ENCODE measurements at regions not wholly inside any gene's neighbourhood (a gene's known extent, or its start where the extent isn't known, plus 50 kb on each side); places are given as distances from the start of the nearest gene placed in this dataset.
"Not testable (repeated sequence)": the region's sequence is repeated elsewhere in the genome, so short reads cannot be mapped to it uniquely, and the experiment has no call there.

DNA sequence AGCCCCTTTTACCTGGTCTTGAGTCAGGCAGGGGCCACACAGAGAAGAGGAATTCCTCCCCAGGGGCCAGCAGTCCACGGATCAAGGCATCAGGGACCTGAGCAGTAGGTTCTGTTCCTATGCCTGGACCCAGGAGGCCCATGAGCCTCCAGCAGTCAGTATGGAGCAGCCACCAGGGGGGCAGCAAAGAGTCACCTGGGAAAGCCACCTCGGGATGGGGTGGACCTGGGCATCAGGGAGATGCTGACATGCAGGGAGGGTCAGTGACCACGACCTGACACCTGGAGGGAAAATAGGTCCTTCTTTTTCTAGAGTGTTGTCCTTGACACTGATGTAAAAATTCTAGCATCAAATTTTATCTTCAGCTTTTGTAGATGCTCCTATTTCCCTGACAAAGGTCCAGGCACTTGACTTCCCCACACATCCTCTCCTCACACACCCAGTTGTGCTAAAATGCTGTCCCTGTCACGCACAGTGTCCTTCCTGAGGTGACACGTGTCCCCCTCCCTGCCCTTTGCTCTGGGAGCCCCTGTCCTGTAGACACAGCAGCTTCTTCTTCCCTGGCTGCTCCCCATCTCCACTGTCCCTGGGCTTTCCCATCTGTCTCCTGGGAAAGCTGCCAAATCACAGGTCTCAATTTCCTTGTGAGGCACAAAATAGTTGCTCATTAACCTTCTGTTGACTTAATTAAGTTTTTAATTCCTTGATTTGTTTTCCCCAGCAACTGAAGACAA is 70.0 kb upstream of the IGLL5 start:
- DNase-seq (ENCODE audit: extremely low read depth, low read depth, low spot score), result no peak

DNA sequence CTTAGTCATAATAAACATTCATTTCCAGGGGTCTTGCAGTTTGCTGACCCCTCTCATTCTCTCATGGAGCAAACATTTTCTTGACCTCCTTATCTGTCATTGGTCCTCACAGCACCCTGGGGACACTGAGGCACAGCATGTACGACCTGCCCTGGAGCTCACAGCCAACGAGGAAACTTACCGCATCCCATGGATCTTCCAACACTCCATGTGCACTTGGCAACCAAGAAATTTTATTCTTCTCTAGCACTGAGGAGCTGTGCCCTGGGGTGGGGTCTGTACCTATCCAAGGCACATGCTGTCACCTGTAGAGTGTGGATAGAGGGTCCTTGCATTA is 69.4 kb upstream of the IGLL5 start:
- no peak for DNase-seq (ENCODE audit: extremely low read depth, low read depth, low spot score)

DNA sequence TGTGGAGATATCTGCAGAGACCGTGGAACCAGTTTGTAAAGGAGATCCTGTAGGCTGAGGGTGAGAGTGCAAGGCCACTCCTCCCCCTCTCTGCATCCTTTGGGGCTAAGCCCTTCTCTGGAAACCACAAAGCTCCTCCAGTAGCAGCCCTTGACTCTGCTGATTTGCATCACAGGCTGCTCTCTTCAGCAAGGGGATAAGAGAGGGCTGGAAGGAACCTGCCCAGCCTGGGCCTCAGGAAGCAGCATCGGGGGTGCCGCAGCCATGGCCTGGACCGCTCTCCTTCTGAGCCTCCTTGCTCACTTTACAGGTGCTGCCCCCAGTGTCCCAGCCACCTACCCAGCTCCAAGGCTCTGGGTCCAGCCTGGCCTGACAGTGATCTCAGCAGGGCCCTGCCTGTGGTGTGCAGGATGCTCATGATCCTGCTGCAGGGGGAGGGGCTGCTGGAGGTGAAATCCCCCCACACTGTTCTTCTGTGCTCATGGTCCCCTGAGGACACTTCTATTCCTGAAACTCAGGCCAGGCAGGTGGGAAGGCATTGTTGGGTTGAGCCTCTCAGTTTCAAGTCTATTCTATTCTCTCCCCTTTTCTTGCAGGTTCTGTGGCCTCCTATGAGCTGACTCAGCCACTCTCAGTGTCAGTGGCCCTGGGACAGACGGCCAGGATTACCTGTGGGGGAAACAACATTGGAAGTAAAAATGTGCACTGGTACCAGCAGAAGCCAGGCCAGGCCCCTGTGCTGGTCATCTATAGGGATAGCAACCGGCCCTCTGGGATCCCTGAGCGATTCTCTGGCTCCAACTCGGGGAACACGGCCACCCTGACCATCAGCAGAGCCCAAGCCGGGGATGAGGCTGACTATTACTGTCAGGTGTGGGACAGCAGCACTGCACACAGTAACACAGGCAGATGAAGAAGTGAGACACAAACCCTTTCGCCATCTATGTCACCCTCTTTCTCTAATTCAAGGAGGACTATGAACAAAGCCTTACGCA is 68.5 kb upstream of the IGLL5 start:
- no peak for DNase-seq (ENCODE audit: extremely low read depth, low read depth, low spot score)

DNA sequence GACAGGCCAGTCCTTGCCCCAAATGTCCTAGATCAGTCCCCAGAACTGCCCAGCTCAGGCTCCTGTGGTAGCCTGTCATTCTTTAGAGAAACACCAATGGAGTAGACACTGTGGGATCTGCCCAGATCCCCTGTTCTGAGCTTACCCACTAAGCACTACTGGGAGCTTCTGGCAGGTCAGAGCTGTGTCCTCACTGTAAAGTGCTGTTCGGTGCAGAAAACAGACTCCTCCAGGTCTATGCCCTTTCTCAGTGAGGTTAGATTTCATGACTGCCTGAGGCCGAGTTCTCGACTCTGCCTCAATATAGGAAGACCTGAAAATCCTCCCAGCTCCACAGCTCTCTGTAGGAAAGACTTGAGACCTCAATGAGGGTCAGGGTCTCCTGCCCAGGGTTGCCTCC is 67.5 kb upstream of the IGLL5 start:
- DNase-seq (ENCODE audit: extremely low read depth, low read depth, low spot score), result no peak

DNA sequence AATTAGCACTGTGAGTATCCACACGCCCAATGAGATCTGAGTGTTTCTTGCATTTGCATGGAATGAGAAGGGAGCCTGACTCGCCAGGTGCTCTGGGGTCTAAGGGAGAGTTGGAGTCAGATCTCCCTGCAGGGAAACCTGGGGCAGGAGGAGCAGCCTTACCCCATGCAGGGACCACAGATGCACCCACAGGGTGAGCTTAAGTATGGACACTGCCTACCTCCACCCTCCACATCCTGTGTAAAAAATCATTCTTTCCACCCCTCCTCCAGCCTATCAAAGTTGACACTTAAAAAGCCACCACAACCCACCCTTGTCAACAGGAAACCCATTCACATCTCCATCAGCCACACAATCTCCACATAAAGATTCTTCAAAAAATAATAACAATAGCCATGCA is 67.0 kb upstream of the IGLL5 start:
- DNase-seq (ENCODE audit: extremely low read depth, low read depth, low spot score), result no peak

DNA sequence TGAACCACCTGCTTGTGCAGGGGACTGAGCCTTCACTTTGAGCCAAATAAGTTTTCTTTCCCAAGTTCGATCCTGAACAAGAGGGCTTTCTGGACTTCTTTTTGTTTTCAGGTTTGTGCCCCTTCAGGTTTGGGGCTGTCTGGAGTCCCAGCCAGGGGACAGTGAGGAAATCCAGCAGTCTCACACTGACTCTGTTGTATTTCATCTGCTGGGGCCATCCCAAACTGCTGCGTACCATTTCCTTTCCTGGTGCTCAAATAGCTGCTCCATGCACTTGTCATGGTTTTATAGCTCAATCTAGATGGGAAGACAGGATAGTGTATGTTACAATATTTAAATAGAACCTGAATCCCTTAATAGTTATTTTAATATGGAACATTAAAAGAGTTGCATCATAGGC is 66.3 kb upstream of the IGLL5 start:
- DNase-seq (ENCODE audit: extremely low read depth, low read depth, low spot score), result no peak

DNA sequence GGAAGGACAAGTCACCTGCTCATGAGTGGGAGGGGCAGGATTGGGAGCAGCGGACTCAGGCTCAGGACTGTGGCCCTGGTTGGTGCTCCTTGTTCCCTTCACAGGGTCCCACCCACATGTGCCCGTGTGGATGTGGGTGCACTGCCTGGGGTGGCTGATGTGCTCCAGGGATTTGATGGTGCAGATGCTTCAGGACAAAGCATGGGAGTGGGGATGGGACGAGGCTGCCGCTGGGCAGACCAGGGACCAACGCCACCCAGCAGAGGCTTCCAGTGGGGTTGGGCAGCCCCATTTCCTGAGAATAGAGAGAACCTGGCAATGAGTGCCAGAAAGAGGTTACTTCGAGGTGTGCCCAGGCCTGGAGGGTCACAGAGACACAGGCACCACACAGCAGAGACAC is 65.5 kb upstream of the IGLL5 start:
- DNase-seq (ENCODE audit: extremely low read depth, low read depth, low spot score), result no peak

DNA sequence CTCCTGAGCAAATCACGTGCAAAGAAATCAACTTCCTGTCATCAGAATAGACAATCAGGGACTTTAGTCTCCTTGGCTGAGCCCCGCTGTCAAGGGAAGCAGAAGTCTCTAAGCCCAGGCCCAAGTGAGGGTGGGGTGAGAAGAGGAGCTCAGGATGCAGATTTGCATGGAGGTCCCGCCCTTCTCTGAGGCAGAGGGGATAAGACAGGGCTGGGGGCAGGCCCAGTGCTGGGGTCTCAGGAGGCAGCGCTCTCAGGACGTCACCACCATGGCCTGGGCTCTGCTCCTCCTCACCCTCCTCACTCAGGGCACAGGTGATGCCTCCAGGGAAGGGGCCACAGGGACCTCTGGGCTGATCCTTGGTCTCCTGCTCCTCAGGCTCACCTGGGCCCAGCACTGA is 65.1 kb upstream of the IGLL5 start:
- not testable (repeated sequence) for DNase-seq (ENCODE audit: extremely low read depth, low read depth, low spot score)

DNA sequence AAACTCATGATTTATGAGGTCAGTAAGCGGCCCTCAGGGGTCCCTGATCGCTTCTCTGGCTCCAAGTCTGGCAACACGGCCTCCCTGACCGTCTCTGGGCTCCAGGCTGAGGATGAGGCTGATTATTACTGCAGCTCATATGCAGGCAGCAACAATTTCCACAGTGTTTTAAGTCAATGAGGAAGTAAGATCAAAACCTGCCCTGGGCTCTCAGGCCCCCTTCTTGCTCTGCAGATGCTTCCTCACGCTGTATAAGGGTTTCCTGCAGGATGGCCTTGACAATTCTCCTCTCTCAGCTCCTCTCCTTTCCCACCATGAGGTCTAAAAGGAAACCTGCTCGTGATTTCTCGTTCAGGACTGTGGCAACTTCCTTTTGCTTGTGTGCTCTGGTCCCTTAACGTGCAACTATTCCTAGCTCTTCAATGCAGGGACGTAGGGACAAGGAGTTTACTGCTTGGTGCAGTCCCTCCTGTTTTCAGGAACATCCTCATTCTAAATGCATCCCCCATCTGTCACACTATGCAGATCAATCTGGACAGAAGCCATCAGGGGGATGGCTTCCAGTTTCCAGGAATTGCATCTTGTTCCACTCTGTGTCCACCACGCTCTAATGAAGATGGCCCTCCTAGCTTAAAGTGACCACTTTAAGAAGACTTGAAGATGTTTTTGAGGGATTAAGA is 64.3 kb upstream of the IGLL5 start:
- DNase-seq (ENCODE audit: extremely low read depth, low read depth, low spot score), result no peak

DNA sequence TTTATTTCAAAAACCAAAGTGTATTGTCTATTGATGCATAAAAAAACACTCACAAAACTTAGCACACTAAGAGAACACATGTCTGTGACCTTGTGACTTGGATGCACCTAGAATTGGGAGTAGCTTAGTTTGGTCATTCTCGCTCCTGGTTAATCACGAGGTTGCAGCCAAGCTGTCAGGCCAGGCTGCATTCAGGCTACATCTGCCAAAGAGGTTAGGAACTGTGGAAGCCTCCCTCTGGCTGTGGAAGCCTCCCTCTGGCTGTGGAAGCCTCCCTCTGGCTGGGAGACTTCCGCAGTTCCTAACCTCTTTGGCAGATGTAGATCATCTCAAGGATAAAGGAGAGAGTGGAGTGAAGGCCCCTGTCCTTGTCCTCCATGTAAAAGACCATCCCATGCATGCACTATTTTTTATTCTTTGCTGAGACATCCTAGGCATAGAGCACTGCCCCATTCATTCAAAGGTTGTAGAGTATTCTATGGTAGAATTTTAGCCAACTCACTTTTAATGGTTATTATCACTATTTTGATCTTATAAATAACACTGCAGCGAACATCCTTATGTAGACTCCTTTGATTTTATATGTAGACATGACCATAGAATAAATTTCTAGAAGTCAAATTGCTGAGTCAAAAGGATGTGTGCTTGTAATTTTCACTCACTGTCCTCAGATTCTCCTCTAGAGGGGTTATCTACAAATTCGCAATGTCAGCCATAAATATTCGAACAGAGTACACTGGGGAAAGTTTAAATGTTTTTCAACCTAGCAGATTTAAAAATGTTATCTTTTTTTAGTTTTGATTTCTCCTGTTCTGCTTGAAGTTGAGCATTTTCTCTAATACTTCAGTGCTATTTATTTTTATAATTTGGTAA is 63.0 kb upstream of the IGLL5 start:
- DNase-seq (ENCODE audit: extremely low read depth, low read depth, low spot score), result no peak

DNA sequence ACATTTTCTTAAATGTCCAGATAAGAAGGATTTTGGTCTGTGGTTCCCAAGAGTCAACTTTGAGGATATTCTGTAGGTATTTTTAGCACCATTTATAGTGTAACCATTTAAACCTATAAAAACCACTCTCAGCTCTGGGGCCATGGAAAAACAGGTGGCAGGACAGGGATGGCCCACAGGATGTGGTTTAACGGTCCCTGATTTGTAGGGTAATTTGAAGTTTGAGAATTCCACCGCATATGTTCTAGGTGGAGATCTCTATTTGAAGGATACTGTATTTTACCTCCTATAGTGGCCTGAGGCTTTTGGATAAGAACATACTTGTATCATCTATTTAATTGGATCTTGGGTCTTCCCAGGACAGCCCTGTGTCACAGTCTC is 62.4 kb upstream of the IGLL5 start:
- no peak for DNase-seq (ENCODE audit: extremely low read depth, low read depth, low spot score)

DNA sequence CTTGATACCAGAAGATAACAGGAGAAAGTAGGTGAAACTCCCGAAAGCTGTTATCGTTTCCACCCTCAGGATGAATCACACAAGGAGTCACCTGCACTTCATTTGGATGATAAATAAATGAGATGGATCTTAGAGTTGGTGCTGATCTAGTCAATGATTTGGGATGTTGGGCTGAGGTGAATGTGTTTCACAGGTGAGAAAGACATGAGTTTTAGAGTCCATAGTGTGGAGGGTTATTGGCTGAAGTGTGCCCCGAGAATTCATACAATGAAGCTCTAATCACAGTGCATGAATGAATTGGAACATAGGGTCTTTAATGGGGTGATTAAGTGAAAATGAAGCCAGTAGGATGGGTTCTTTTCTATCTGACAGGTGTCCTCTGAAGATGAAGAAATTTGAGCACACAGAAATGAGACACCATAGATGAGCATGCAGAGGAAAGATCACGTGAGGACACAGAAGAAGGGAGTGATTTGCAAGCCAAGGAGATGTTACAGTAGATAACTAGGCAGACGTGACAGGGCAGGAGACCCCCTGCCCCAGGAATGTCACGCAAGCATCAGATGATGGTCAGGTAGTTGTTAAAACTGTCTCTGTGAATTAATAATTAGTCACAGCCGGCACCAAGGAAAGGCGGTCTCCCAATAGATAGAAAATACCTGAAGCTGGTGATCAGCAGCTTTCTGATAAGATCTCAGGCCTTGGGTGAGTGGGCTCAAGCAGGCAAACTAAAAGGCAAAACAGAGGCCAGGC is 60.3 kb upstream of the IGLL5 start:
- DNase-seq (ENCODE audit: extremely low read depth, low read depth, low spot score), result no peak

DNA sequence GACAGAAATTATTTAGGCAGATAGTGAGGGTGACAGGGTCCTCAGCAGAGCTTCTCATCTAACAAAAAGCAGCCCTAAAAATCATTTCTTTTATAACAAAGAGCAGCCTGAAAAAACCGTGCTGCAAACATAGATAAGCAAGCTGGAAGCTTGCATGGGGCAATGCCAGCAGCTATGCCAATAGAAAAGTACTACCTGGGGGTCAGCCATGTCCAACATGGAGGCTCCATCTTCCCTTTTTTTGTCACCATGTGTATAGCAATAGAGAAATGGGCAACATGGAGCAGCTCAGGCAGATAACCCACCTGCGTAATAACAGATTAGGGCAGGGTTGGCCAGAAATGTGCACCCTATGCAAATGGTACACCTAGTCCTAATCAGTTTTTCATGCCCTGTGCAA is 57.4 kb upstream of the IGLL5 start:
- DNase-seq (ENCODE audit: extremely low read depth, low read depth, low spot score), result no peak

DNA sequence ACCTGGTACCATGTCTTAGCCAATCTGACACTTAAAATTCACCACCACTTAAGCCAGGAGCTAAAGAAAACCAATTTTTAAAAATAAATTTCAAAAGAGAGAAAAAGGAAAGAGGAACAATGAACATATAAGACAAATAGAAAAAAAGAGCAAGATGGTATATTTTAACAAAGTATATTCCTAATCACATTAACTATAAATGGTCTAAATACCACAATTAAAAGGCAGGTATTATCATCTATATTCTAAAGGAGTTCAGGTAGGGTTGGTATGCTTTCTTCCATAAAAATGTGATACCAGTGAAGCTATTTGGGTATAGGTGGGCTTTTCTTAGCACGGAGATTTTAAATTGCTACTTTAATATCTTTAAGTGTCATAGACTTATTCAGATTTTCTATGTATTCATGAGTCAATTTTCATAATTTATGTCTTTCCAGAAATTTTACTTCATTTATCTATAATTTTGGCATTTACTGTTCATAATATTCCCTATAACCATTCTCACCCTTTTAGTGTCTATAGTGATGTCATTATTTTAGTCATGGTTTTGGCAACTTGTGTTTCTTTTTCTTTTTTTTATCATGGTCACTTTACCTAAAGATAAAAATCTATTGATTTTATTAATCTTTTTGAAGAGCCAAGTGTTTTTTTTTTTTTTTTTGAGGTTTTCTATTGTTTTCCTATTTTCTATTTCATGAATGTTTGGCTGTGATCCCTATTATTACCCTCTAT is 56.5 kb upstream of the IGLL5 start:
- DNase-seq (ENCODE audit: extremely low read depth, low read depth, low spot score), result no peak

DNA sequence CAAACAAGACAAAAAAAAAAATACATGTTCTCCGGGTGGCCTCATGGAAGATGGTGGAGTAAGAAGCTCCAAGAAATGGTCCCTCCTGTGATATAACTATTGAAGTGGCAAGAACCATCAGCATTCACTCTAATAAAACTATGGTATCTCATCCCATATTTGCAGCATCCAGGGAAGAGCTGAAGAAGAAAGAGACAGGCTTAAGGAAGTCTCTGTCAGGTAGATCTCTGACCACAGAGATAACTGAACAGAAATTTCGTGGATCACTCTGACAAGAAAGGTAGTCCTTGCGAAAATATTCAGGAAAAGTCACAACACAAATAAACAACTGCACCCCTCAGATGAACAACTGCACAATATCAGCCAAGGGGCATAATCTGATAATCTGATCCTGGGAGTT is 54.6 kb upstream of the IGLL5 start:
- no peak for DNase-seq (ENCODE audit: extremely low read depth, low read depth, low spot score)

DNA sequence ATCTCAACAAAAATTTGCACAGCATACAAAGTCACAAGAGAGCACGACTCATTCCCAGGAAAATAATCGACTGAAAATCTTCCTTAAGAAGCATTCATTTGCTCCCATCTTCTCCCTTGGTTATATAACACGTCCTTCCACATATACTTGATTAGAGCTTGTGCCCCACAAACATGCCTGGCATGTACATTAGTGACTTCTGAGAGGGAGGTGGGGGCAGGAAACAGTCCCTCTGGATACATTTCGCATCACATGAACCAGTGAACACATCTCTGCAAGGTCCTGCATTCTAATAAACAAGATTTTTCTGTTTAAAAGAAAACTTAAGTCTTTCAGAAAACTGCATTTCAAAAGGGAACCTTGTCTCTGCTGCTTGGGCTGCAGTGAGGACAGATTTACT is 54.1 kb upstream of the IGLL5 start:
- DNase-seq (ENCODE audit: extremely low read depth, low read depth, low spot score), result no peak

DNA sequence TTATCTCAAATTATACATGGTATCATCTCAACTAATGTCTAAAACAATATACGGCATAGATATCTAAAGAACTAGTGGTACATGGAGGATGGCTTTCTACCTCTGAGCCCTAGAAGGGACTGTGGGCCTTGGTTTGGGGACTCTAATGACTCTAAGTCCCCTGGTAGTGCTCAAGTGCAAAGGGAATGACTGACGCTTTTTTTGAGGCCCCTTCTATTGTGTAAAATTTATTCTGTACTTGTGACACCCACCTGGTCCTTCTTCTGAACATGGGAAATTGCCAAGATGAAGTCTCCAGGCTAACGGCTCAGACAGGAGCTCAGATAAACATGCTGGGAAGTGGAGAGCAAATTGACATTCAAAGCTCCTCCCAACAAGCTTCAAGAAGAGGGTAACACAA is 53.4 kb upstream of the IGLL5 start:
- no peak for DNase-seq (ENCODE audit: extremely low read depth, low read depth, low spot score)

DNA sequence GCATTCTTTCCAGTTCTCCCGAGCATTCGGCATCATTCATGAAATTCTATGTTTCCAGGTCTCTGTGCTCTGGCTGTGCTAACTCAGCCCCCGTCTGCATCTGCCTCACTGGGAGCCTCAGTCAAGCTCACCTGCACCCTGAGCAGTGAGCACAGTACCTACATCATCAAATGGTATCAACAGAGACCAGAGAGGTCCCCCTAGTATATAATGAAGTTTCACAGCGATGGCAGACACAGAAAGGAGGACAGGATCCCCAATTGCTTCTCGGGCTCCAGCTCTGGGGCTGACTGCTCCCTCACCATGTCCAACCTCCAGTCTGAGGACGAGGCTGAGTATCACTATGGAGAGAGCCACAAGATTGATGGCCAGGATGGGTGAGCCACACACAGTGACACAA is 52.8 kb upstream of the IGLL5 start:
- no peak for DNase-seq (ENCODE audit: extremely low read depth, low read depth, low spot score)

DNA sequence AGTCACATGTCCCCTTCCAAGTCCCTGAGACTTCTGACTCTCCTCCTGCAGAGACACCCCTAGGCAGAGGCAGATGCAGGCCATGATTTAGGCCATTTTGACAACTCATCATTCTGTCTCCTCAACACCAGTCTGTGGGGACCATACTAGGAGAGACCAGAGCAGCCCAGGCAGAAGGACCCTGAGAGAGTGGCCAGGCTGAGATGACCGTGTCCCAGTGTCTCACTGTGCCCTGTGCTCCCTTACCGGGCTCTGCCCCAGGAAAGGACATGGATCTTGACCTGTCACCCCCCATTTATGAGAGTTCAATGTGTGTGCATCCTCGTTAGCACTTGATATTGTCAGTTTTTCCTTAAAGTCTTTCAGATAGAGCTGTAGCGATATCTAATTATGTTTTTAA is 52.4 kb upstream of the IGLL5 start:
- no peak for DNase-seq (ENCODE audit: extremely low read depth, low read depth, low spot score)

Data from glomerular endothelial cell (primary cell).